Stimulated activated effector memory CD8-positive, alpha-beta T cell treated with anti-CD3 and anti-CD28 coated beads, Interleukin-12 subunit alpha, Interleukin-12 subunit beta, amount 100 ng/mL, for 72 hours (primary cell): ENCODE measurements at regions not wholly inside any gene's neighbourhood (a gene's known extent, or its start where the extent isn't known, plus 50 kb on each side); places are given as distances from the start of the nearest gene placed in this dataset.
A peak's percentile ranks its signal among the peaks of the same experiment; 100 is the strongest.
"Not testable (repeated sequence)": the region's sequence is repeated elsewhere in the genome, so short reads cannot be mapped to it uniquely, and the experiment has no call there.

Source experiments
- ATAC-seq: fragments of 150-1000 bp; cut with Tn5 transposase; 2 replicates; pipeline ENCODE4 v1.10.0; 2021
- DNase-seq, 2 donors: peaks; one replicate each; pipeline ENCODE4 v3.0.0; 2021 to 2022; ENCODE audit warnings: low spot score in 2 of 2
- H3K27ac Mint-ChIP-seq: one replicate; pipeline ENCODE4 v1.8.0; 2022; ENCODE audit warnings: mild to moderate bottlenecking, mixed read lengths
- H3K36me3 Mint-ChIP-seq: one replicate; pipeline ENCODE4 v1.8.0; 2022; ENCODE audit warnings: mild to moderate bottlenecking, mixed read lengths
- H3K4me1 Mint-ChIP-seq: one replicate; pipeline ENCODE4 v1.8.0; 2022; ENCODE audit warnings: mixed read lengths
- H3K4me3 Mint-ChIP-seq: one replicate; pipeline ENCODE4 v1.8.0; 2022; ENCODE audit warnings: mild to moderate bottlenecking, mixed read lengths
- H3K9me3 Mint-ChIP-seq: one replicate; pipeline ENCODE4 v1.8.0; 2022; ENCODE audit warnings: mixed read lengths

DNA sequence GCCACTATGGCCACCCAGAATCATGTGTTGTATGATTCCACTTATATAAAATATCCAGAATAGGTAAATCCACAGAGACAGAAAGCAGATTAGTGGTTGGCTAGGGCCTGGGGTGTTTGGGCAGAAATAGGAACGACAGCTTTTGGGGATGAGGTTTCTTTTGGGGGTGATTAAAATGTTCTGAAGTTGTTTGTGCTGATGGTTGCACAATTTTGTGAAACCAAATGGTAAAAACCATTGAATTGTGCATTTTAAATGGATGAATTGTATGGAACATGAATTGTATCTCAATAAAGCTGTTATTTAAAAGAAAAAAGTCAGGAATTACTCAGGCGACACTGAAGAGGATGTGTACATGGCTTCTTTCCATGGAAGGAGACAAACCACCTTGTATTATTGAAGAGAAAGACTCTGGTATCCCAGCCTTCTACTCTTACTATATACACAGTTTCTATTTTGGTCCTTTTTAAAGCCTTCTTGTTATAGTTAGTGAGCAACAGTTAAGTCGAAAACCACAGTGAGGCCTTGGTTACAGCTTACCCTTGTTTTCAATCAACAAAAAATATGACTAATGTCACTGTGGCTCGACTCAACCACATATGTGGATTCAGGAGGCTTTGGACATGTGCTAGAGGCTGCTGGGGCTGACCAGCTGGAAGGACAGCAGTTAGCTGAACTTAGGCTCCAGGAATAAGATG is 57.1 kb upstream of the KMT2E start:
- Mint-ChIP-seq H3K27ac (peak overlapping the region; percentile 100), H3K4me3 (peak overlapping the region; percentile 72), H3K4me1 (peaks cover 52% of the 10 kb centered on the region), H3K9me3 (no peaks in the 10 kb centered on the region), H3K36me3 (peaks cover 62% of the 10 kb centered on the region)
- DNase-seq (peak; percentile 44 to 59), ATAC-seq (peak; percentile 96)

DNA sequence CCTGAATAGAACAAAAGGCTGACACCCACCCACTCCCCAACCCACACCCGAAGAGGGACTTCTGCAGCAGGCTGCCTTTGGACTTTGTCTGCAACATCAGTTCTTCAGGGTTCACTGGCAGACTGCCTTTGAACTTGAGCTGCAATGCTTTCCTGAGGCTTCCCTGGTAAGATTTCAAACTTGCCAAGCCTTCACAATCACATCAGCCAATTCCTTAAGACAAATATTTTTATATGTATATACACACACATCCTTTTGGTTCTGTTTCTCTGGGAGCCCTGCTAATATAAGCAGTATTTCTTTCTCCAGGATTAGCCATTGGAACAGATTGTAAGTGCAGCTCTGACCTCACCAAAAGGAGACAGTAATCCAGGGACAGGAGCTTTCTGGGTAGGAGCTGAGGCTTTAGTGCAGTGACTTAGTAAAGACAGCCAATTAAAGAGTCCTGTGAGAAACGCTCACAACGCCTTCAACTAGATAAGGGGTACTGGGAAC is 55.6 kb upstream of the KMT2E start:
- H3K4me3 Mint-ChIP-seq: no peak overlapping the region
- H3K36me3 Mint-ChIP-seq: peaks cover 62% of the 10 kb centered on the region
- no peak overlapping the region for H3K27ac Mint-ChIP-seq
- ATAC-seq: no peak
- peaks cover 63% of the 10 kb centered on the region for H3K4me1 Mint-ChIP-seq
- H3K9me3 Mint-ChIP-seq: no peaks in the 10 kb centered on the region
- no peak for DNase-seq

DNA sequence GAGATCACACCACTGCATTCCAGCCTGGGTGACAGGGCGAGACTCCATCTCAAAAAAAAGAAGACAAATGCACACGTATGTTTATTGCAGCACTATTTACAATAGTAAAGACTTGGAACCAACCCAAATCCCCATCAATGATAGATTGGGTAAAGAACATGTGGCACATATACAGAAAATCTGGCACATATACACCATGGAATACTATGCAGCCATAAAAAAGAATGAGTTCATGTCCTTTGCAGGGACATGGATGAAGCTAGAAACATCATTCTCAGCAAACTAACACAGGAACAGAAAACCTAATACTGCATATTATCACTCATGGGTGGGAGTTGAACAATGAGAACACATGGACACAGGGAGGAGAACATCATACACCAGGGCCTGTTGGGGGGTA is 54.5 kb upstream of the KMT2E start:
- peaks cover 66% of the 10 kb centered on the region for H3K4me1 Mint-ChIP-seq
- H3K36me3 Mint-ChIP-seq: peaks cover 62% of the 10 kb centered on the region
- not testable (repeated sequence) for H3K4me3 Mint-ChIP-seq, H3K27ac Mint-ChIP-seq, H3K9me3 Mint-ChIP-seq, DNase-seq, ATAC-seq

DNA sequence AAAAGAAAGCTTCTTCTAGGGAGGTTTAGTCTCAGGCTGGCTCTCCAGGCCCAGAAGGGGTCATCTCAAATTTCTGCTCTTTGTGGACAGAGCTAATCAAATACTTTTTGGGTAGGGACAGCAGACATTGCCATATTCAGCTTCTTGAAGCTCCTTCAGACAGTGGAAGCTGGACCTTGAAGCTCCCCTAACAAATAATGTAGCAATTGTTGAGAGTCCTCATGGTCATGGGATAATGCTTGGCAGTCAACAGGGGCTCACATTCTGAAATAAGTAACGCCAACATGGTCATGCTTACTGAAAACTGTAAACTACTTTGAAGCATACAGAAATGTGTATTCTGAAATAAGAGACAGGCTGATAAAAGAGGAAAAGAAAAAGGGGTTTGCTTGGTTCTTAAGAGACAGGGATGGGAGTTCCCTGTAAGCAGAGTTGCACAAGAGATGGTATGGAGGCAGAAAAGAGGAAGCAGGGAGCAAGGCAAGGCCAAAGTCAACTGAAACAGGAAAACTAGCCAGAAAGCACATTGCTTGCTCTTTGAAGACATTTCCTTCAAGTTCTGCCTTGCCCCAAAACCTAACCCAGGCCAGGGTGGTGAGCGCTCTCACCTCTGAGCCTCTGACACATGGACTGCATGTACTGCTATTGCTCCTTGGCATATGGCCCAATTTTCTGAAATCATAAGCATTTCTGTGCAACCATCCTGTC is 53.1 kb upstream of the KMT2E start:
- Mint-ChIP-seq H3K27ac (peak overlapping the region; percentile 48), H3K9me3 (no peaks in the 10 kb centered on the region), H3K4me3 (no peak overlapping the region), H3K4me1 (peaks cover 56% of the 10 kb centered on the region), H3K36me3 (peaks cover 76% of the 10 kb centered on the region)
- ATAC-seq (no peak), DNase-seq (no peak)

DNA sequence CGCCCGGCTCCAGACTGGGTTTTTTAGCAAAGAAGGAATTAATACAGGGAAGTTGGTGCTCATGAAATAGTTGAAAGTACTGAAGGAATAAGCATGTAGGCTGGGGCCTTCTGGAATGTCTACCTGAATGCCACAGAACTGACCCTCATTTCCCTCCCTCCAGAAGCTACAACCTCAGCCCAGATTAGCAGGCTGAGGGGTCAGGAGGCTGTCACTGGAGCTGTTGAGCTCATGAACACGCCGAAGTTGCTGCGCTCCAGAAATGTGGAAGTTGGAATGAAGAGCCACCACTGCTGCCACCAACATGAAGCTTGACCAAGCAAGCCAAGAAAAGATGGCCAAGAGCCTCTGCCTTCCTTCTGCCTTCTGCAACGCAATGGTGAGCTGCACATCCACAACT is 52.2 kb upstream of the KMT2E start:
- Mint-ChIP-seq H3K9me3 (no peaks in the 10 kb centered on the region), H3K36me3 (peaks cover 81% of the 10 kb centered on the region), H3K4me1 (peaks cover 47% of the 10 kb centered on the region), H3K27ac (peak overlapping the region; percentile 48), H3K4me3 (no peak overlapping the region)
- DNase-seq: no peak
- ATAC-seq: no peak

DNA sequence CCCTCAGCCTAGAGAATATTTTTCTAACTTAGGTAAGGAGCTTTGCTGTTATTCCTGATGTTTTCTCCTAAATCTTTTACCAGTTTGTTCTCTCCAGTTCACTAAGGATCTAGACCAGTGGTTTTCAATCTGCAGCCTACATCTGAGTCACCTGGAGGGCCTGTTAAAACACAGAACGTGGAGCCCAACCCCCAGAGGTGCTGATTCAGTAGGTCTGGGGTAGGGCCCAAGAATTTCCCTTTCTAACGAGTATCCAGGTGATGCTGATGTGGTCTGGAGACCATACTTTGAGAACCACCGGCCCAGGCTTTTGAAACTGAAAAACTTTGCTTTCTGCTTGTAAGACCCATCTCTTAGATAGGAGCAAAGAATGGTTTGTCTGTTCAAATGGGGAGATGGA is 51.2 kb upstream of the KMT2E start:
- H3K27ac Mint-ChIP-seq: peak overlapping the region; percentile 48
- peaks cover 81% of the 10 kb centered on the region for H3K36me3 Mint-ChIP-seq
- peak overlapping the region; percentile 6 for H3K4me3 Mint-ChIP-seq
- peaks cover 37% of the 10 kb centered on the region for H3K4me1 Mint-ChIP-seq
- H3K9me3 Mint-ChIP-seq: no peaks in the 10 kb centered on the region
- DNase-seq (no peak), ATAC-seq (peak; percentile 93)

DNA sequence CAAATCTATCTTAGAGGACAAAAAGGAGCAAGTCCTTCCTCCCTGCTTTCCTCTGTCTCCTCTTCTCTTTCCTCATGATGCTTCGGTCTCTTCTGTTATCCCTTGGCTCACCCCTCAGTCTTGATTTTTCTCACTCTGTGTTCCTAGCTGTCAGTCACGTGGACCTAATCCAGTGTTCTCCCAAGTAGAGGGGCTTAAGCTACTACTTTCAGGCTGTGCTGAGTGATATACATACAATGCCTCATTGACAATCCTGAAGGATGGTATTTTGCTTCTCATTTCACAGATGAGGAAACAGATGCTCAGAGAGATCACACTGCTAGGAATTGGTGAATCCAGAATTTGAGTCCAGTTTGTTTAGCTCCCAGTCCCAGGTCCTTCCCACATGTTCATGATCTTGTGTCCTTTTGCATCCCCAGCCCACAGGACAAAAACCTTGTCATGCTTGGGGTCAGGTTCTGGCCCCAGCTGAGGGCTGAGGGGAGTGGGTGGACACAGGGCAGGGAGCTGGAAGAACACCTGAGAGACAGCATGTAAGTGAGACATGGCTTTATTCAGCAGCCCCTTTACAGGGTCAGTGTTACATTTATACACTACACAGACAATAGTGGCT is 50.5 kb upstream of the KMT2E start:
- no peak for ATAC-seq
- H3K4me1 Mint-ChIP-seq: peaks cover 37% of the 10 kb centered on the region
- H3K4me3 Mint-ChIP-seq: no peak overlapping the region
- peaks cover 84% of the 10 kb centered on the region for H3K36me3 Mint-ChIP-seq
- H3K9me3 Mint-ChIP-seq: no peaks in the 10 kb centered on the region
- DNase-seq: no peak
- H3K27ac Mint-ChIP-seq: peak overlapping the region; percentile 48

DNA sequence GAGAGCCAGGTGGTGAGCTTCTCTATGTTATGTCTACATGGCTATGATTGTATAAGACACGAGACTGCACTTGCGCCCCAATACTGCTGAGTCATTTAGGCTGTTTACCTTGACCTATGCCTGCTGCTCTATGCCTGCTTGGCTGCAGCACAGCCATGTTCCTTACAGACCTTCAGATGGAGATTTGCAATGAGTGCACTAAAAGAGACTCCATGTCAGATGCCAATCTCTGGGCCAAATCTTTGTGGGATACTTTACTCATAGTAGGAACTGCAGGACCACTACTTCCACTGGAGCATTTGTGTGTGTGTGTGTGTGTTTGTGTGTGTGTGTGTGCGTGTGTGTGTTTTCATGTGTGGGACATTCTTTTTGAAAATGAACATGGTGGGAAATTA is 50.0 kb upstream of the KMT2E start:
- Mint-ChIP-seq H3K36me3 (peaks cover 84% of the 10 kb centered on the region), H3K4me3 (no peak overlapping the region), H3K27ac (peak overlapping the region; percentile 48), H3K9me3 (no peaks in the 10 kb centered on the region), H3K4me1 (peaks cover 32% of the 10 kb centered on the region)
- ATAC-seq (no peak), DNase-seq (no peak)
